Activated T-helper 17 cell treated with anti-CD3 and anti-CD28 coated beads, Interleukin-2, amount 50 U/mL, for 72 hours (primary cell): ENCODE measurements at regions not wholly inside any gene's neighbourhood (a gene's known extent, or its start where the extent isn't known, plus 50 kb on each side); places are given as distances from the start of the nearest gene placed in this dataset.
"Not testable (repeated sequence)": the region's sequence is repeated elsewhere in the genome, so short reads cannot be mapped to it uniquely, and the experiment has no call there.

Experiments used
- ATAC-seq: fragments of 150-1000 bp; cut with Tn5 transposase; replicated peaks from 2 replicates; pipeline ENCODE4 v1.10.0; 2021; ENCODE audit warnings: mild to moderate bottlenecking, moderate library complexity
- H3K27ac Mint-ChIP-seq: one replicate; pipeline ENCODE4 v1.8.0; 2022; ENCODE audit warnings: mixed read lengths
- H3K27me3 Mint-ChIP-seq: one replicate; pipeline ENCODE4 v1.8.0; 2022; ENCODE audit warnings: mixed read lengths
- H3K36me3 Mint-ChIP-seq: one replicate; pipeline ENCODE4 v1.8.0; 2022; ENCODE audit warnings: low read depth, mild to moderate bottlenecking, mixed read lengths
- H3K4me1 Mint-ChIP-seq: one replicate; pipeline ENCODE4 v1.8.0; 2022; ENCODE audit warnings: mixed read lengths
- H3K4me3 Mint-ChIP-seq: one replicate; pipeline ENCODE4 v1.8.0; 2022; ENCODE audit warnings: mild to moderate bottlenecking, mixed read lengths
- H3K9me3 Mint-ChIP-seq: one replicate; pipeline ENCODE4 v1.8.0; 2022; ENCODE audit warnings: mixed read lengths

GRCh38 chr1:232117903-232118302 lies 491.3 kb downstream of the DISC1 start:
- not testable (repeated sequence) for H3K4me1 Mint-ChIP-seq, H3K9me3 Mint-ChIP-seq, H3K27ac Mint-ChIP-seq, H3K27me3 Mint-ChIP-seq, H3K4me3 Mint-ChIP-seq, H3K36me3 Mint-ChIP-seq, ATAC-seq

- H3K4me3 Mint-ChIP-seq, result no peak overlapping the region
- H3K27me3 Mint-ChIP-seq, result peaks cover 9% of the 10 kb centered on the region
- no peaks in the 10 kb centered on the region for H3K9me3 Mint-ChIP-seq
- H3K4me1 Mint-ChIP-seq, result no peaks in the 10 kb centered on the region
- no peaks in the 10 kb centered on the region for H3K36me3 Mint-ChIP-seq
- no peak overlapping the region for H3K27ac Mint-ChIP-seq
- ATAC-seq, result no peak
Observed at GRCh38 chr1:232114985-232115384, 488.4 kb downstream of the DISC1 start.

- no peak overlapping the region for H3K27ac Mint-ChIP-seq
- no peaks in the 10 kb centered on the region for H3K36me3 Mint-ChIP-seq
- peaks cover 4% of the 10 kb centered on the region for H3K27me3 Mint-ChIP-seq
Observed at GRCh38 chr1:232112076-232112475, 485.5 kb downstream of the DISC1 start.

GRCh38 chr1:232111611-232112010 lies 485.0 kb downstream of the DISC1 start:
- H3K36me3 Mint-ChIP-seq, result no peaks in the 10 kb centered on the region
- H3K9me3 Mint-ChIP-seq, result no peaks in the 10 kb centered on the region
- ATAC-seq, result no peak
- H3K4me3 Mint-ChIP-seq, result no peak overlapping the region
- no peak overlapping the region for H3K27ac Mint-ChIP-seq
- H3K4me1 Mint-ChIP-seq, result no peaks in the 10 kb centered on the region
- peaks cover 4% of the 10 kb centered on the region for H3K27me3 Mint-ChIP-seq

More at GRCh38 chr1:232112076-232112475, 485.5 kb downstream of the DISC1 start:
- H3K4me1 Mint-ChIP-seq, result no peaks in the 10 kb centered on the region
- no peaks in the 10 kb centered on the region for H3K9me3 Mint-ChIP-seq
- H3K4me3 Mint-ChIP-seq, result no peak overlapping the region
- no peak for ATAC-seq

GRCh38 chr1:232110281-232111090 lies 483.9 kb downstream of the DISC1 start:
- Mint-ChIP-seq H3K27ac (no peak overlapping the region), H3K27me3 (peaks cover 4% of the 10 kb centered on the region), H3K36me3 (no peaks in the 10 kb centered on the region)

GRCh38 chr1:232109391-232109790 lies 482.8 kb downstream of the DISC1 start:
- ATAC-seq, result no peak
- no peaks in the 10 kb centered on the region for H3K4me1 Mint-ChIP-seq
- H3K36me3 Mint-ChIP-seq, result no peaks in the 10 kb centered on the region
- no peak overlapping the region for H3K4me3 Mint-ChIP-seq
- H3K9me3 Mint-ChIP-seq, result no peaks in the 10 kb centered on the region
- H3K27me3 Mint-ChIP-seq, result peaks cover 4% of the 10 kb centered on the region
- H3K27ac Mint-ChIP-seq, result no peak overlapping the region

More at GRCh38 chr1:232110281-232111090, 483.9 kb downstream of the DISC1 start:
- no peak for ATAC-seq
- Mint-ChIP-seq H3K4me1 (no peaks in the 10 kb centered on the region), H3K4me3 (no peak overlapping the region), H3K9me3 (no peaks in the 10 kb centered on the region)

GRCh38 chr1:232108598-232108997 lies 482.0 kb downstream of the DISC1 start:
- no peak overlapping the region for H3K4me3 Mint-ChIP-seq
- peak; percentile 39 for ATAC-seq
- H3K9me3 Mint-ChIP-seq, result no peaks in the 10 kb centered on the region

GRCh38 chr1:232106415-232106814 lies 479.8 kb downstream of the DISC1 start:
- Mint-ChIP-seq H3K27me3 (peaks cover 4% of the 10 kb centered on the region), H3K9me3 (no peaks in the 10 kb centered on the region)

More at GRCh38 chr1:232108598-232108997, 482.0 kb downstream of the DISC1 start:
- Mint-ChIP-seq H3K36me3 (no peaks in the 10 kb centered on the region), H3K27me3 (peaks cover 4% of the 10 kb centered on the region), H3K27ac (no peak overlapping the region), H3K4me1 (no peaks in the 10 kb centered on the region)

GRCh38 chr1:232105561-232105960 lies 479.0 kb downstream of the DISC1 start:
- no peak for ATAC-seq
- Mint-ChIP-seq H3K9me3 (no peaks in the 10 kb centered on the region), H3K27ac (no peak overlapping the region), H3K4me3 (no peak overlapping the region), H3K36me3 (no peaks in the 10 kb centered on the region), H3K4me1 (no peaks in the 10 kb centered on the region), H3K27me3 (peaks cover 4% of the 10 kb centered on the region)

More at GRCh38 chr1:232106415-232106814, 479.8 kb downstream of the DISC1 start:
- ATAC-seq, result no peak
- Mint-ChIP-seq H3K4me1 (no peaks in the 10 kb centered on the region), H3K27ac (no peak overlapping the region), H3K36me3 (no peaks in the 10 kb centered on the region), H3K4me3 (no peak overlapping the region)

GRCh38 chr1:232101231-232101630 lies 474.6 kb downstream of the DISC1 start:
- Mint-ChIP-seq H3K27ac (no peak overlapping the region), H3K4me3 (no peak overlapping the region), H3K4me1 (no peaks in the 10 kb centered on the region), H3K27me3 (peaks cover 7% of the 10 kb centered on the region), H3K36me3 (no peaks in the 10 kb centered on the region), H3K9me3 (no peaks in the 10 kb centered on the region)
- no peak for ATAC-seq

- H3K27ac Mint-ChIP-seq, result no peak overlapping the region
- no peak overlapping the region for H3K4me3 Mint-ChIP-seq
- no peaks in the 10 kb centered on the region for H3K9me3 Mint-ChIP-seq
- H3K4me1 Mint-ChIP-seq, result no peaks in the 10 kb centered on the region
- no peak for ATAC-seq
- H3K27me3 Mint-ChIP-seq, result peaks cover 7% of the 10 kb centered on the region
- no peaks in the 10 kb centered on the region for H3K36me3 Mint-ChIP-seq
Observed at GRCh38 chr1:232096751-232097150, 470.2 kb downstream of the DISC1 start.
